Testis (tissue), 2 donors: ENCODE measurements at regions not wholly inside any gene's neighbourhood (a gene's known extent, or its start where the extent isn't known, plus 50 kb on each side); places are given as distances from the start of the nearest gene placed in this dataset.

ENCODE experiments used
- CTCF ChIP-seq, 3 experiments: fragments of 450-650 bp in 2 of 3; fragments of 200-600 bp in 1 of 3; sonication (generic) in 1 of 3; IDR thresholded peaks; one replicate each; pipeline ENCODE4 v1.5.1; 2016 to 2019; ENCODE audit warnings: antibody characterized with exemption in 3 of 3, mild to moderate bottlenecking in 2 of 3, moderate library complexity in 1 of 3
- POLR2A ChIP-seq: fragments of 450-650 bp; IDR thresholded peaks from one replicate; pipeline ENCODE4 v1.6.1; 2017; ENCODE audit warnings: antibody characterized with exemption, mild to moderate bottlenecking, moderate library complexity

GRCh38 chr9:23598994-23599393 lies 227.0 kb downstream of the ELAVL2 start:
- TF ChIP-seq CTCF (IDR thresholded peaks at IDR 0.05) (no peak), POLR2A (no peak)
